ENCODE measurements at regions not wholly inside any gene's neighbourhood (a gene's known extent, or its start where the extent isn't known, plus 50 kb on each side); places are given as distances from the start of the nearest gene placed in this dataset.

- no peaks in the 10 kb centered on the region for H3K36me3 ChIP-seq
- no peak for DNase-seq (ENCODE audit: low read depth in 1 of 2, low spot score in 2 of 2)
- no peak overlapping the region for H3K27ac ChIP-seq
- H3K4me3 ChIP-seq, result no peak overlapping the region
- H3K9me3 ChIP-seq (replicated peaks), result no peaks in the 10 kb centered on the region
- peaks cover 5% of the 10 kb centered on the region; the same call in 1 of the 2 replicates for H3K27me3 ChIP-seq (replicated peaks)
- no peaks in the 10 kb centered on the region for H3K4me1 ChIP-seq (replicated peaks)
Measured at GRCh38 chr2:187698374-187699110, 144.3 kb upstream of the TFPI start.

- H3K36me3 ChIP-seq, result no peaks in the 10 kb centered on the region
- H3K4me3 ChIP-seq, result no peak overlapping the region
- DNase-seq (ENCODE audit: low read depth in 1 of 2, low spot score in 2 of 2), result no peak
- H3K27ac ChIP-seq, result no peak overlapping the region
- no peaks in the 10 kb centered on the region for H3K9me3 ChIP-seq (replicated peaks)
- no peaks in the 10 kb centered on the region for H3K4me1 ChIP-seq (replicated peaks)
- peaks cover 5% of the 10 kb centered on the region; the same call in 1 of the 2 replicates for H3K27me3 ChIP-seq (replicated peaks)
Measured at GRCh38 chr2:187702157-187702556, 147.9 kb upstream of the TFPI start.

- H3K4me3 ChIP-seq, result no peak overlapping the region
- no peaks in the 10 kb centered on the region for H3K9me3 ChIP-seq (replicated peaks)
- no peak overlapping the region for H3K27ac ChIP-seq
- no peaks in the 10 kb centered on the region for H3K36me3 ChIP-seq
- H3K4me1 ChIP-seq (replicated peaks), result no peaks in the 10 kb centered on the region
- no peaks in the 10 kb centered on the region for H3K27me3 ChIP-seq (replicated peaks)
- no peak for DNase-seq (ENCODE audit: low read depth in 1 of 2, low spot score in 2 of 2)
Measured at GRCh38 chr2:187708272-187708671, 154.0 kb upstream of the TFPI start.

- H3K36me3 ChIP-seq, result no peaks in the 10 kb centered on the region
- no peak overlapping the region for H3K27ac ChIP-seq
- no peaks in the 10 kb centered on the region for H3K9me3 ChIP-seq (replicated peaks)
- H3K4me1 ChIP-seq (replicated peaks), result no peaks in the 10 kb centered on the region
- H3K27me3 ChIP-seq (replicated peaks), result no peaks in the 10 kb centered on the region
- no peak overlapping the region for H3K4me3 ChIP-seq
- DNase-seq (ENCODE audit: low read depth in 1 of 2, low spot score in 2 of 2), result no peak
Measured at GRCh38 chr2:187709065-187709464, 154.8 kb upstream of the TFPI start.

- Histone ChIP-seq H3K36me3 (no peaks in the 10 kb centered on the region), H3K4me1 (replicated peaks) (no peaks in the 10 kb centered on the region), H3K4me3 (no peak overlapping the region), H3K27me3 (replicated peaks) (no peaks in the 10 kb centered on the region), H3K27ac (no peak overlapping the region), H3K9me3 (replicated peaks) (no peaks in the 10 kb centered on the region)
- no peak for DNase-seq (ENCODE audit: low read depth in 1 of 2, low spot score in 2 of 2)
Measured at GRCh38 chr2:187710791-187711521, 156.7 kb upstream of the TFPI start.

- Histone ChIP-seq H3K36me3 (no peaks in the 10 kb centered on the region), H3K9me3 (replicated peaks) (no peaks in the 10 kb centered on the region), H3K4me1 (replicated peaks) (no peaks in the 10 kb centered on the region), H3K4me3 (no peak overlapping the region), H3K27ac (no peak overlapping the region), H3K27me3 (replicated peaks) (peaks cover 4% of the 10 kb centered on the region; the same call in 1 of the 2 replicates)
- no peak for DNase-seq (ENCODE audit: low read depth in 1 of 2, low spot score in 2 of 2)
Measured at GRCh38 chr2:187715590-187715989, 161.4 kb upstream of the TFPI start.

GRCh38 chr2:187716301-187716700, 162.1 kb upstream of the TFPI start:
- Histone ChIP-seq H3K36me3 (no peaks in the 10 kb centered on the region), H3K9me3 (replicated peaks) (no peaks in the 10 kb centered on the region), H3K4me1 (replicated peaks) (no peaks in the 10 kb centered on the region), H3K27ac (no peak overlapping the region), H3K27me3 (replicated peaks) (peaks cover 4% of the 10 kb centered on the region; the same call in 1 of the 2 replicates), H3K4me3 (no peak overlapping the region)
- no peak for DNase-seq (ENCODE audit: low read depth in 1 of 2, low spot score in 2 of 2)

- Histone ChIP-seq H3K4me3 (no peak overlapping the region), H3K4me1 (replicated peaks) (no peaks in the 10 kb centered on the region), H3K27ac (no peak overlapping the region), H3K36me3 (no peaks in the 10 kb centered on the region), H3K27me3 (replicated peaks) (peaks cover 4% of the 10 kb centered on the region; the same call in 1 of the 2 replicates), H3K9me3 (replicated peaks) (no peaks in the 10 kb centered on the region)
- no peak for DNase-seq (ENCODE audit: low read depth in 1 of 2, low spot score in 2 of 2)
Measured at GRCh38 chr2:187718092-187718491, 163.9 kb upstream of the TFPI start.

GRCh38 chr2:187719510-187719909, 165.3 kb upstream of the TFPI start:
- H3K36me3 ChIP-seq, result no peaks in the 10 kb centered on the region
- peaks cover 4% of the 10 kb centered on the region; the same call in 1 of the 2 replicates for H3K27me3 ChIP-seq (replicated peaks)
- DNase-seq (ENCODE audit: low read depth in 1 of 2, low spot score in 2 of 2), result no peak
- no peaks in the 10 kb centered on the region for H3K4me1 ChIP-seq (replicated peaks)
- no peaks in the 10 kb centered on the region for H3K9me3 ChIP-seq (replicated peaks)
- H3K4me3 ChIP-seq, result no peak overlapping the region
- H3K27ac ChIP-seq, result no peak overlapping the region

- Histone ChIP-seq H3K36me3 (no peaks in the 10 kb centered on the region), H3K4me3 (no peak overlapping the region), H3K4me1 (replicated peaks) (no peaks in the 10 kb centered on the region), H3K27me3 (replicated peaks) (no peaks in the 10 kb centered on the region), H3K9me3 (replicated peaks) (no peaks in the 10 kb centered on the region), H3K27ac (no peak overlapping the region)
- DNase-seq (ENCODE audit: low read depth in 1 of 2, low spot score in 2 of 2), result no peak
Measured at GRCh38 chr2:187748958-187749357, 194.7 kb upstream of the TFPI start.

- no peaks in the 10 kb centered on the region for H3K36me3 ChIP-seq
- no peaks in the 10 kb centered on the region for H3K9me3 ChIP-seq (replicated peaks)
- no peaks in the 10 kb centered on the region for H3K4me1 ChIP-seq (replicated peaks)
- no peak for DNase-seq (ENCODE audit: low read depth in 1 of 2, low spot score in 2 of 2)
- no peak overlapping the region for H3K27ac ChIP-seq
- 0 out of 2 replicates have a peak, but pooled peaks cover 6% of the 10 kb centered on the region for H3K27me3 ChIP-seq (replicated peaks)
- no peak overlapping the region for H3K4me3 ChIP-seq
Measured at GRCh38 chr2:187749804-187750431, 195.7 kb upstream of the TFPI start.

GRCh38 chr2:187768995-187769394, 214.8 kb upstream of the TFPI start:
- H3K27me3 ChIP-seq (replicated peaks), result no peaks in the 10 kb centered on the region; the same call in 1 of the 2 replicates
- no peaks in the 10 kb centered on the region for H3K36me3 ChIP-seq
- H3K9me3 ChIP-seq (replicated peaks), result no peaks in the 10 kb centered on the region
- no peak for DNase-seq (ENCODE audit: low read depth in 1 of 2, low spot score in 2 of 2)
- H3K4me3 ChIP-seq, result no peak overlapping the region
- H3K27ac ChIP-seq, result no peak overlapping the region
- peaks cover 6% of the 10 kb centered on the region for H3K4me1 ChIP-seq (replicated peaks)

- Histone ChIP-seq H3K4me3 (no peak overlapping the region), H3K36me3 (no peaks in the 10 kb centered on the region), H3K4me1 (replicated peaks) (peaks cover 10% of the 10 kb centered on the region), H3K27ac (no peak overlapping the region), H3K9me3 (replicated peaks) (no peaks in the 10 kb centered on the region), H3K27me3 (replicated peaks) (no peaks in the 10 kb centered on the region; the same call in 1 of the 2 replicates)
- no peak for DNase-seq (ENCODE audit: low read depth in 1 of 2, low spot score in 2 of 2)
Measured at GRCh38 chr2:187769437-187769836, 215.2 kb upstream of the TFPI start.

- H3K27ac ChIP-seq, result no peak overlapping the region
Measured at GRCh38 chr2:187774551-187775071, 220.4 kb upstream of the TFPI start.

More at GRCh38 chr2:187774551-187775071, 220.4 kb upstream of the TFPI start:
- H3K27me3 ChIP-seq (replicated peaks), result no peaks in the 10 kb centered on the region
- no peaks in the 10 kb centered on the region for H3K9me3 ChIP-seq (replicated peaks)
- DNase-seq (ENCODE audit: low read depth in 1 of 2, low spot score in 2 of 2), result peak in 1 of 2 experiments; percentile 37
- H3K36me3 ChIP-seq, result no peaks in the 10 kb centered on the region
- H3K4me1 ChIP-seq (replicated peaks), result peaks cover 11% of the 10 kb centered on the region
- H3K4me3 ChIP-seq, result no peak overlapping the region

All from SJSA1 (cell line).